ENCODE measurements at regions not wholly inside any gene's neighbourhood (a gene's known extent, or its start where the extent isn't known, plus 50 kb on each side); places are given as distances from the start of the nearest gene placed in this dataset.

GRCh38 chr9:26727471-26727870 is 165.1 kb downstream of the CAAP1 start:
- Histone ChIP-seq H3K27me3 (ENCODE audit: control insufficient read depth, insufficient read depth, low read length) (no peaks in the 10 kb centered on the region), H3K4me3 (ENCODE audit: low read depth in 2 of 2, low read length in 2 of 2) (no peak overlapping the region), H3K36me3 (ENCODE audit: control insufficient read depth, insufficient read depth, low read length) (no peaks in the 10 kb centered on the region), H3K27ac (ENCODE audit: low read length) (no peak overlapping the region), H3K4me1 (ENCODE audit: control insufficient read depth, insufficient read depth, low read length) (no peaks in the 10 kb centered on the region), H3K9me3 (ENCODE audit: control insufficient read depth, insufficient read depth, low read depth, low read length) (no peaks in the 10 kb centered on the region)
- intact Hi-C loops (cut with micrococcal nuclease; ENCODE audit: unreplicated experiment) (no loop called here), in situ Hi-C loops (cut with HindIII; ENCODE audit: low pct_unique_long_range_greater_than_20kb, low sequenced_read_pairs) (no loop called here)
- DNase-seq (ENCODE audit: low read depth, low spot score) (no peak), ATAC-seq (no peak)
- CTCF ChIA-PET = no interaction called here
- TF ChIP-seq SIN3A (IDR thresholded peaks at IDR 0.05; ENCODE audit: borderline replicate concordance, insufficient read depth, low read depth, low read length) (no peak), TCF7L2 (IDR thresholded peaks at IDR 0.05; ENCODE audit: low read depth, low read length) (no peak), CTCF (IDR thresholded peaks at IDR 0.05) (no peak), REST (IDR thresholded peaks at IDR 0.05; ENCODE audit: insufficient read depth in 1 of 2, low read depth in 2 of 2, low read length in 1 of 2) (no peak), POLR2AphosphoS5 (IDR thresholded peaks at IDR 0.05; ENCODE audit: low read depth, low read length) (no peak)
- POLR2A ChIA-PET = interaction anchor here (0.7 kb wide), 1 partner anchor 537 kb away, joined by 3 read pairs; no protein-coding TSS in a partner anchor
- no TSS peak for BruUV-seq (replicated peaks)

DNA sequence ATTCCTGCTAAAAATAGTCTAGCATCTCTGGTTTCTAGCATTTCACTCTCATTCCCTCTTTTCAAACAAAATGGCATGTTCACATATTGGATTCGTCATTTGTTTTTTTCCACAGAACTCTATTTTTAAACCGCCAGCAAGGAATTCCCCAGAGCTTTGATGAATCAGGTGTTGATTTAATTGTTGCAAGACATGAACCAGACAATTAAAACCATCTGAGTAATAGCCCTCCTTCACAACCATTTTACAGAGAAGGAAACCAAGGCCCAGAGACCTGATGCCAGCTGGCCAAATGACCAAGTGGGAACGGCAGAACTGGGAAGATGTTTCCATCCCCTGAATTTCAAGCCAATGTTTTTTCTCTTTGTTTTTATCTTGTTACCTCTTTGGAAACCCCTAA is 167.0 kb downstream of the CAAP1 start:
- H3K36me3 ChIP-seq (ENCODE audit: control insufficient read depth, insufficient read depth, low read length) = no peaks in the 10 kb centered on the region
- BruUV-seq (replicated peaks) = no TSS peak
- TF ChIP-seq SIN3A (IDR thresholded peaks at IDR 0.05; ENCODE audit: borderline replicate concordance, insufficient read depth, low read depth, low read length) (no peak), REST (IDR thresholded peaks at IDR 0.05; ENCODE audit: insufficient read depth in 1 of 2, low read depth in 2 of 2, low read length in 1 of 2) (no peak), POLR2AphosphoS5 (IDR thresholded peaks at IDR 0.05; ENCODE audit: low read depth, low read length) (no peak), CTCF (IDR thresholded peaks at IDR 0.05) (no peak), TCF7L2 (IDR thresholded peaks at IDR 0.05; ENCODE audit: low read depth, low read length) (no peak)
- ChIA-PET CTCF (no interaction called here), POLR2A (no interaction called here)
- H3K27ac ChIP-seq (ENCODE audit: low read length) = no peak overlapping the region
- no peaks in the 10 kb centered on the region for H3K9me3 ChIP-seq (ENCODE audit: control insufficient read depth, insufficient read depth, low read depth, low read length)
- H3K4me3 ChIP-seq (ENCODE audit: low read depth in 2 of 2, low read length in 2 of 2) = no peak overlapping the region
- DNase-seq (ENCODE audit: low read depth, low spot score) = no peak
- no peaks in the 10 kb centered on the region for H3K4me1 ChIP-seq (ENCODE audit: control insufficient read depth, insufficient read depth, low read length)
- intact Hi-C loops (cut with micrococcal nuclease; ENCODE audit: unreplicated experiment) = no loop called here
- ATAC-seq = no peak
- in situ Hi-C loops (cut with HindIII; ENCODE audit: low pct_unique_long_range_greater_than_20kb, low sequenced_read_pairs) = no loop called here
- no peaks in the 10 kb centered on the region; the same call in 1 of the 2 replicates for H3K27me3 ChIP-seq (ENCODE audit: control insufficient read depth, insufficient read depth, low read length)
